WTC11 (cell line): ENCODE measurements at regions not wholly inside any gene's neighbourhood (a gene's known extent, or its start where the extent isn't known, plus 50 kb on each side); places are given as distances from the start of the nearest gene placed in this dataset.

Source experiments
- ATAC-seq: fragments of 200-7000 bp; cut with Tn5 transposase; 2 replicates; pipeline ENCODE4 v1.10.0; 2021; ENCODE audit warnings: mild to moderate bottlenecking, moderate library complexity
- CTCF ChIA-PET: fragments of 300-600 bp; sonication (Branson Sonifier 250); formaldehyde crosslinking; loops from one replicate; lab custom pipeline; 2021; ENCODE audit warnings: antibody characterized with exemption; lab: Charles Lee
- POLR2A ChIA-PET: fragments of 350-600 bp; sonication (Branson Sonifier 250); formaldehyde crosslinking; loops from one replicate; lab custom pipeline; 2021; ENCODE audit warnings: antibody characterized with exemption; lab: Charles Lee
- DNase-seq: peaks from one replicate; pipeline ENCODE4 v3.0.0; 2021; ENCODE audit warnings: low spot score
- H3K27ac Mint-ChIP-seq: 2 replicates; pipeline ENCODE4 v1.8.0; 2021; ENCODE audit warnings: mixed read lengths
- H3K27me3 Mint-ChIP-seq: 2 replicates; pipeline ENCODE4 v1.8.0; 2021; ENCODE audit warnings: low read depth, mild to moderate bottlenecking, moderate library complexity, mixed read lengths
- H3K36me3 Mint-ChIP-seq: 2 replicates; pipeline ENCODE4 v1.8.0; 2021; ENCODE audit warnings: mixed read lengths
- H3K4me1 Mint-ChIP-seq: 2 replicates; pipeline ENCODE4 v1.8.0; 2022; ENCODE audit warnings: mixed read lengths
- H3K4me3 Mint-ChIP-seq: 2 replicates; pipeline ENCODE4 v1.8.0; 2021; ENCODE audit warnings: mild to moderate bottlenecking, moderate library complexity, mixed read lengths
- H3K9me3 Mint-ChIP-seq: 2 replicates; pipeline ENCODE4 v1.8.0; 2021; ENCODE audit warnings: mixed read lengths
- AR ChIP-seq: fragments of 250-450 bp; sonication (Bioruptor Pico); IDR thresholded peaks from 2 replicates; pipeline ENCODE4 v1.9.0; 2021; ENCODE audit warnings: mild to moderate bottlenecking
- ATF2 ChIP-seq: sonication (generic); formaldehyde crosslinking; IDR thresholded peaks from 2 replicates; pipeline ENCODE4 v1.8.1; 2022; ENCODE audit warnings: low read depth, missing genetic modification reagents, borderline replicate concordance
- ATF3 ChIP-seq: sonication (generic); formaldehyde crosslinking; conservative IDR thresholded peaks from 2 replicates; pipeline ENCODE4 v1.8.1; 2022; ENCODE audit warnings: mild to moderate bottlenecking, missing genetic modification reagents
- E2F1 ChIP-seq: sonication (generic); formaldehyde crosslinking; IDR thresholded peaks from 2 replicates; pipeline ENCODE4 v1.8.0; 2022; ENCODE audit warnings: mild to moderate bottlenecking, missing genetic modification reagents
- ETV6 ChIP-seq: sonication (generic); formaldehyde crosslinking; IDR thresholded peaks from 2 replicates; pipeline ENCODE4 v1.8.1; 2022; ENCODE audit warnings: mild to moderate bottlenecking, missing genetic modification reagents
- GTF2I ChIP-seq: fragments of 250-450 bp; sonication (Bioruptor Pico); conservative IDR thresholded peaks from 2 replicates; pipeline ENCODE4 v1.4.0; 2021; ENCODE audit warnings: mild to moderate bottlenecking
- HMGA2 ChIP-seq: fragments of 250-450 bp; sonication (Bioruptor Pico); IDR thresholded peaks from 2 replicates; pipeline ENCODE4 v1.4.0; 2021; ENCODE audit warnings: mild to moderate bottlenecking, moderate library complexity
- IRF2 ChIP-seq: sonication (generic); formaldehyde crosslinking; IDR thresholded peaks from 2 replicates; pipeline ENCODE4 v1.8.0; 2022; ENCODE audit warnings: low read depth, missing genetic modification reagents, borderline replicate concordance
- NFYB ChIP-seq: sonication (generic); formaldehyde crosslinking; conservative IDR thresholded peaks from 2 replicates; pipeline ENCODE4 v1.8.0; 2022; ENCODE audit warnings: low read depth, missing genetic modification reagents
- NR1H2 ChIP-seq: sonication (generic); formaldehyde crosslinking; IDR thresholded peaks from 2 replicates; pipeline ENCODE4 v1.9.0; 2021; ENCODE audit warnings: mild to moderate bottlenecking, moderate library complexity, missing genetic modification reagents
- NR2C2 ChIP-seq: sonication (generic); formaldehyde crosslinking; IDR thresholded peaks from 2 replicates; pipeline ENCODE4 v1.8.0; 2022; ENCODE audit warnings: mild to moderate bottlenecking, missing genetic modification reagents
- RELA ChIP-seq: sonication (generic); formaldehyde crosslinking; IDR thresholded peaks from 2 replicates; pipeline ENCODE4 v1.8.1; 2022; ENCODE audit warnings: missing genetic modification reagents, mild to moderate bottlenecking, borderline replicate concordance
- TEAD1 ChIP-seq: sonication (generic); formaldehyde crosslinking; IDR thresholded peaks from 2 replicates; pipeline ENCODE4 v1.8.0; 2022; ENCODE audit warnings: mild to moderate bottlenecking, missing genetic modification reagents
- ZNF121 ChIP-seq: sonication (generic); formaldehyde crosslinking; IDR thresholded peaks from 2 replicates; pipeline ENCODE4 v1.8.0; 2023; ENCODE audit warnings: missing genetic modification reagents
- ZNF281 ChIP-seq: sonication (generic); formaldehyde crosslinking; IDR thresholded peaks from 2 replicates; pipeline ENCODE4 v1.8.0; 2023; ENCODE audit warnings: mild to moderate bottlenecking, missing genetic modification reagents
- ZNF416 ChIP-seq: fragments of 250-450 bp; sonication (Bioruptor Pico); IDR thresholded peaks from 2 replicates; pipeline ENCODE4 v1.9.0; 2021; ENCODE audit warnings: mild to moderate bottlenecking, inconsistent platforms
- TF ChIP-seq, protein P1 (sequence below): sonication (generic); formaldehyde crosslinking; conservative IDR thresholded peaks from 2 replicates; pipeline ENCODE4 v1.8.1; 2023; ENCODE audit warnings: mild to moderate bottlenecking, low read depth, missing genetic modification reagents, moderate library complexity
- TF ChIP-seq, protein P2 (sequence below): sonication (generic); formaldehyde crosslinking; IDR thresholded peaks from 2 replicates; pipeline ENCODE4 v1.8.0; 2023; ENCODE audit warnings: missing genetic modification reagents
- TF ChIP-seq, protein P3 (sequence below): fragments of 250-450 bp; sonication (Bioruptor Pico); IDR thresholded peaks from 2 replicates; pipeline ENCODE4 v2.1.2; 2022; ENCODE audit warnings: mild to moderate bottlenecking, moderate library complexity
- TF ChIP-seq, protein P4 (sequence below): sonication (generic); formaldehyde crosslinking; IDR thresholded peaks from 2 replicates; pipeline ENCODE4 v1.8.0; 2022; ENCODE audit warnings: missing genetic modification reagents

DNA sequence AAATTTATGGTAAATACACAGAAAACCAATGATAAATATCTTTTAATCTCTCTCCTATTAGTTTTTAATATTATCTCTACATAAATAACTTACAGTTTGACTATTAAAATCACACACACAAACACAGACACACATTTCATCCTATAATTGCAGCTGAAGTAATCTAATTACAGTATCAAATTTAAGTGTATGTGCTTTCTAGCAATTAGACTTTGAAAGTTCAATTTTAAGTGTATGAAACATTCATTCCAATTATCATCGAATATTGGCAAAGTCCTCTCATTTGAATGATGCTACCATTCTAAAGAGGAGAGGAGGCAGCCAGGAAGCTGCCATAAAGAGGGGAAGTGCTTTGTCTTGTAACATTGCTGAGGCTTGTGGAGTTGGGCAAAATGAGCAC lies 221.2 kb upstream of the PABPC4L start:
- H3K4me1 Mint-ChIP-seq: peaks cover 3% of the 10 kb centered on the region
- DNase-seq: no peak
- POLR2A ChIA-PET: no interaction called here
- CTCF ChIA-PET: no interaction called here
- H3K36me3 Mint-ChIP-seq: no peaks in the 10 kb centered on the region
- H3K27ac Mint-ChIP-seq: no peak overlapping the region
- TF ChIP-seq ZNF121 (CRISPR knock-in tag) (no peak), ZNF281 (CRISPR knock-in tag) (no peak), RELA (no peak), GTF2I (CRISPR knock-in tag) (no peak), HMGA2 (no peak), ETV6 (no peak), ATF3 (CRISPR knock-in tag) (no peak), NFYB (no peak), ATF2 (CRISPR knock-in tag) (no peak)
- TF ChIP-seq, protein P1, sequence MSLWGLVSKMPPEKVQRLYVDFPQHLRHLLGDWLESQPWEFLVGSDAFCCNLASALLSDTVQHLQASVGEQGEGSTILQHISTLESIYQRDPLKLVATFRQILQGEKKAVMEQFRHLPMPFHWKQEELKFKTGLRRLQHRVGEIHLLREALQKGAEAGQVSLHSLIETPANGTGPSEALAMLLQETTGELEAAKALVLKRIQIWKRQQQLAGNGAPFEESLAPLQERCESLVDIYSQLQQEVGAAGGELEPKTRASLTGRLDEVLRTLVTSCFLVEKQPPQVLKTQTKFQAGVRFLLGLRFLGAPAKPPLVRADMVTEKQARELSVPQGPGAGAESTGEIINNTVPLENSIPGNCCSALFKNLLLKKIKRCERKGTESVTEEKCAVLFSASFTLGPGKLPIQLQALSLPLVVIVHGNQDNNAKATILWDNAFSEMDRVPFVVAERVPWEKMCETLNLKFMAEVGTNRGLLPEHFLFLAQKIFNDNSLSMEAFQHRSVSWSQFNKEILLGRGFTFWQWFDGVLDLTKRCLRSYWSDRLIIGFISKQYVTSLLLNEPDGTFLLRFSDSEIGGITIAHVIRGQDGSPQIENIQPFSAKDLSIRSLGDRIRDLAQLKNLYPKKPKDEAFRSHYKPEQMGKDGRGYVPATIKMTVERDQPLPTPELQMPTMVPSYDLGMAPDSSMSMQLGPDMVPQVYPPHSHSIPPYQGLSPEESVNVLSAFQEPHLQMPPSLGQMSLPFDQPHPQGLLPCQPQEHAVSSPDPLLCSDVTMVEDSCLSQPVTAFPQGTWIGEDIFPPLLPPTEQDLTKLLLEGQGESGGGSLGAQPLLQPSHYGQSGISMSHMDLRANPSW: no peak
- TF ChIP-seq, protein P2, sequence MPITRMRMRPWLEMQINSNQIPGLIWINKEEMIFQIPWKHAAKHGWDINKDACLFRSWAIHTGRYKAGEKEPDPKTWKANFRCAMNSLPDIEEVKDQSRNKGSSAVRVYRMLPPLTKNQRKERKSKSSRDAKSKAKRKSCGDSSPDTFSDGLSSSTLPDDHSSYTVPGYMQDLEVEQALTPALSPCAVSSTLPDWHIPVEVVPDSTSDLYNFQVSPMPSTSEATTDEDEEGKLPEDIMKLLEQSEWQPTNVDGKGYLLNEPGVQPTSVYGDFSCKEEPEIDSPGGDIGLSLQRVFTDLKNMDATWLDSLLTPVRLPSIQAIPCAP (CRISPR knock-in tag): no peak
- TF ChIP-seq, protein P3, sequence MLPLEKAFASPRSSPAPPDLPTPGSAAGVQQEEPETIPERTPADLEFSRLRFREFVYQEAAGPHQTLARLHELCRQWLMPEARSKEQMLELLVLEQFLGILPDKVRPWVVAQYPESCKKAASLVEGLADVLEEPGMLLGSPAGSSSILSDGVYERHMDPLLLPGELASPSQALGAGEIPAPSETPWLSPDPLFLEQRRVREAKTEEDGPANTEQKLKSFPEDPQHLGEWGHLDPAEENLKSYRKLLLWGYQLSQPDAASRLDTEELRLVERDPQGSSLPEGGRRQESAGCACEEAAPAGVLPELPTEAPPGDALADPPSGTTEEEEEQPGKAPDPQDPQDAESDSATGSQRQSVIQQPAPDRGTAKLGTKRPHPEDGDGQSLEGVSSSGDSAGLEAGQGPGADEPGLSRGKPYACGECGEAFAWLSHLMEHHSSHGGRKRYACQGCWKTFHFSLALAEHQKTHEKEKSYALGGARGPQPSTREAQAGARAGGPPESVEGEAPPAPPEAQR: no peak
- TF ChIP-seq, protein P4, sequence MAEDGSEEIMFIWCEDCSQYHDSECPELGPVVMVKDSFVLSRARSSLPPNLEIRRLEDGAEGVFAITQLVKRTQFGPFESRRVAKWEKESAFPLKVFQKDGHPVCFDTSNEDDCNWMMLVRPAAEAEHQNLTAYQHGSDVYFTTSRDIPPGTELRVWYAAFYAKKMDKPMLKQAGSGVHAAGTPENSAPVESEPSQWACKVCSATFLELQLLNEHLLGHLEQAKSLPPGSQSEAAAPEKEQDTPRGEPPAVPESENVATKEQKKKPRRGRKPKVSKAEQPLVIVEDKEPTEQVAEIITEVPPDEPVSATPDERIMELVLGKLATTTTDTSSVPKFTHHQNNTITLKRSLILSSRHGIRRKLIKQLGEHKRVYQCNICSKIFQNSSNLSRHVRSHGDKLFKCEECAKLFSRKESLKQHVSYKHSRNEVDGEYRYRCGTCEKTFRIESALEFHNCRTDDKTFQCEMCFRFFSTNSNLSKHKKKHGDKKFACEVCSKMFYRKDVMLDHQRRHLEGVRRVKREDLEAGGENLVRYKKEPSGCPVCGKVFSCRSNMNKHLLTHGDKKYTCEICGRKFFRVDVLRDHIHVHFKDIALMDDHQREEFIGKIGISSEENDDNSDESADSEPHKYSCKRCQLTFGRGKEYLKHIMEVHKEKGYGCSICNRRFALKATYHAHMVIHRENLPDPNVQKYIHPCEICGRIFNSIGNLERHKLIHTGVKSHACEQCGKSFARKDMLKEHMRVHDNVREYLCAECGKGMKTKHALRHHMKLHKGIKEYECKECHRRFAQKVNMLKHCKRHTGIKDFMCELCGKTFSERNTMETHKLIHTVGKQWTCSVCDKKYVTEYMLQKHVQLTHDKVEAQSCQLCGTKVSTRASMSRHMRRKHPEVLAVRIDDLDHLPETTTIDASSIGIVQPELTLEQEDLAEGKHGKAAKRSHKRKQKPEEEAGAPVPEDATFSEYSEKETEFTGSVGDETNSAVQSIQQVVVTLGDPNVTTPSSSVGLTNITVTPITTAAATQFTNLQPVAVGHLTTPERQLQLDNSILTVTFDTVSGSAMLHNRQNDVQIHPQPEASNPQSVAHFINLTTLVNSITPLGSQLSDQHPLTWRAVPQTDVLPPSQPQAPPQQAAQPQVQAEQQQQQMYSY (CRISPR knock-in tag): no peak
- H3K9me3 Mint-ChIP-seq: no peaks in the 10 kb centered on the region
- H3K4me3 Mint-ChIP-seq: no peak overlapping the region
- no peak for ATAC-seq
- H3K27me3 Mint-ChIP-seq: no peaks in the 10 kb centered on the region

DNA sequence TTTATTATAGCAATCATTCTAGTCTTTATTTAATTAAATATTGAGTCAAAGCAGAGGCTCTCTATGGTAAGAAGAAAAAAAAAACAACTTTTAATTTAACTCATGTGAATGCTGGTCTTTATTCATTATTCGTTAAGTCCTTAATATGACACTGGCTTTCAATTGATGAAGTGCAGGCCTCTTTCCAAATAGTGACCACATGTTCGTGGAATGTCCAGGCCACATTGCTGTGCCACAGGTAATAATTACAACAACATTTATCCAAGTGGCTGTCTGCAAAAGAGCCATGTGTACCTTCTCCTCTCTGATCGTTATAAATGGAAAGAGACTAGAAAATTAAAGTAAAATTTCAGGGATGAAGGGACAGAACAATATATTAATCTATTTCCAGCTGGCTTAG lies 220.1 kb upstream of the PABPC4L start:
- ATAC-seq (no peak), DNase-seq (no peak)
- Mint-ChIP-seq H3K27me3 (no peaks in the 10 kb centered on the region), H3K36me3 (no peaks in the 10 kb centered on the region), H3K4me1 (peaks cover 3% of the 10 kb centered on the region), H3K9me3 (no peaks in the 10 kb centered on the region), H3K27ac (no peak overlapping the region), H3K4me3 (no peak overlapping the region)
- ChIA-PET POLR2A (no interaction called here), CTCF (no interaction called here)
- TF ChIP-seq IRF2 (CRISPR knock-in tag) (no peak), ZNF416 (CRISPR knock-in tag) (no peak), NR2C2 (no peak), E2F1 (CRISPR knock-in tag) (no peak), HMGA2 (no peak), NR1H2 (CRISPR knock-in tag) (no peak), AR (CRISPR knock-in tag) (no peak), TEAD1 (CRISPR knock-in tag) (no peak)
